ENCODE measurements at regions not wholly inside any gene's neighbourhood (a gene's known extent, or its start where the extent isn't known, plus 50 kb on each side); places are given as distances from the start of the nearest gene placed in this dataset.
"Not testable (repeated sequence)": the region's sequence is repeated elsewhere in the genome, so short reads cannot be mapped to it uniquely, and the experiment has no call there.

DNA sequence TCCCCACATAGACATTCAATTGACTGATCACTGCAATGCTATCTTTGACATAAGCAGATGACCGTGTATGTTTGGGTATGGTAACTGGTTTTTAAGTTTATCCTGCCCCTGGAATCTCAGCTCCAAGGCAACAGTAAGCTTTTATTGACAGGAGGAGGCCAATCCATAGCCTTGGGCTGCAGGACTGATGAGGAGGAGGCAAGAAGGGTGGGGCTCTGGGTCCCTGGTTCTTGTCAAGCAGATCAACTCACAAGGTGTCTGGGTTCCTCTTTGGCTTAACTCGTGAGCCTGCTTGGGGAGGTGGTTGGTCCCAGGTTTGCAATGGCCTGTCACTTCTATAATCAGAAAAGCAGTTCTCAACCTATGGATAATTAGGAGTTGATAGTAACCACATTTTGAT, 113.2 kb upstream of the STX18 start:
- H3K4me3 Mint-ChIP-seq: no peak overlapping the region
- no peak overlapping the region for H3K27ac Mint-ChIP-seq
- no peaks in the 10 kb centered on the region for H3K4me1 Mint-ChIP-seq (ENCODE audit: low read depth)
- DNase-seq (ENCODE audit: low spot score): no peak
- no peaks in the 10 kb centered on the region for H3K9me3 Mint-ChIP-seq
- no peaks in the 10 kb centered on the region for H3K27me3 Mint-ChIP-seq (ENCODE audit: low read depth)
- no peaks in the 10 kb centered on the region for H3K36me3 Mint-ChIP-seq (ENCODE audit: low read depth)

DNA sequence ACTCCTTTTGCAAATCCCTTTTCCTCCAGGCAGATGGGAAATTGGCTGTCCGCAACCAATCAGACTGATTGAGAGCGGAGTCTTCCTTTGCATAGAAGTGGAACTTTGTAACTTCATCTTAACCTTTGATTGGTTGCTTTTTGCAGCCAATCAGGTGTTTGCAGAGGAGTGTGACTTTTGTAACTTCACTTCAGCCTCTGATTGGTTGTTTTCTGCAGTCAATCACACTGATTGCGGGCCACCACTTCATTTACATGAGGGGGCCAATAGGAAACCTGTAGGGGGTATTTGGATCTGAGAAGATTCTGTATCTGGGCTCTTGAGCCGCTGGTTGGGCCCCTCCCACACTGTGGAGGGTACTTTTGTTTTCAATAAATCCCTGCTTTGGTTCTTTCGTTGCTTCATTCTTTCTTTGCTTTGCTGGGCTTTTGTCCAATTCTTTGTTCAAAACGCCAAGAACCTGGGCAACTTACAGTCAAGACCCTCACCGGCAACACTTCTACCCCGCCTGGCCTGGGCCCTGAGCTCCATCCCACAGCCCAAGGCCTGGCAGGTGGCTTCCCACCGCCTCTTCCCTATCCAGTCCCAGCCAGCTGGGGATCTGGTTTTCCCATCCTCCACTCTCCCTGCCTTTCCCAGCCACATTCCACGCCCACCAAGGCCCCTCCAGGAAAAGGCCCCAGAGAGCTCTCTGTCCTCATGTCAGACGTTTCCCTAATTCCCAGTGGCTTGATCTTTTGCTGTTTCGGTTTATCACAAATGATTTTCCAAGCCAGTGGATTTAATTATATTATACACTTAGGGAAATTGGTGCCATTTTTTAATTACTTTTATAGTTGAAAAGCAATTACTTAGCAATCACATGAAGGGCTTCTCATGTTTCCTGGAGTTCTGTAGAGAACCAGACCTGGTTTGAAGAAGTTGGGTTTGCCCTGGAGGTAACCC, 110.2 kb upstream of the STX18 start:
- no peaks in the 10 kb centered on the region for H3K27me3 Mint-ChIP-seq (ENCODE audit: low read depth)
- no peaks in the 10 kb centered on the region for H3K9me3 Mint-ChIP-seq
- no peaks in the 10 kb centered on the region for H3K36me3 Mint-ChIP-seq (ENCODE audit: low read depth)
- DNase-seq (ENCODE audit: low spot score): no peak
- no peak overlapping the region for H3K4me3 Mint-ChIP-seq
- no peak overlapping the region for H3K27ac Mint-ChIP-seq
- H3K4me1 Mint-ChIP-seq (ENCODE audit: low read depth): no peaks in the 10 kb centered on the region

DNA sequence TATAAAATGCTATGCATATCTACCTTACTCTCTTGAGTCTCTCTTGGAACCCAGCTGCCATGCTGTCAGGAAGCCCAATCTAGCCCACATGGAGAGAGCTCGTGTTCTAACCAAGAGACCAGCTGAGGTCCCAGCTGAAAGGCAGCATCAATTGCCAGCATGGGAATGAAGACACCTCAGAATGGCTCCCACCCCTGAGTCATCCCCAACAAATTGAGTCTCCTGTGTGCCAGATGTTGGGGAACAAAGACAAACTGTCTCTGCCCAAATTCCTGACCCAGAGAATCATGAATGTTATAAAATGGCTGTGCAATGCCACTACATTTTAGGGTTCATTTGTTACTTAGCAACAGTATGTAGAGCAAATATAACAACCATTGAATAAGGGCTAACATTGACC, 105.2 kb upstream of the STX18 start:
- H3K27me3 Mint-ChIP-seq (ENCODE audit: low read depth): no peaks in the 10 kb centered on the region
- DNase-seq (ENCODE audit: low spot score): no peak
- no peaks in the 10 kb centered on the region for H3K9me3 Mint-ChIP-seq
- H3K27ac Mint-ChIP-seq: no peak overlapping the region
- H3K36me3 Mint-ChIP-seq (ENCODE audit: low read depth): no peaks in the 10 kb centered on the region
- H3K4me3 Mint-ChIP-seq: no peak overlapping the region
- H3K4me1 Mint-ChIP-seq (ENCODE audit: low read depth): no peaks in the 10 kb centered on the region

DNA sequence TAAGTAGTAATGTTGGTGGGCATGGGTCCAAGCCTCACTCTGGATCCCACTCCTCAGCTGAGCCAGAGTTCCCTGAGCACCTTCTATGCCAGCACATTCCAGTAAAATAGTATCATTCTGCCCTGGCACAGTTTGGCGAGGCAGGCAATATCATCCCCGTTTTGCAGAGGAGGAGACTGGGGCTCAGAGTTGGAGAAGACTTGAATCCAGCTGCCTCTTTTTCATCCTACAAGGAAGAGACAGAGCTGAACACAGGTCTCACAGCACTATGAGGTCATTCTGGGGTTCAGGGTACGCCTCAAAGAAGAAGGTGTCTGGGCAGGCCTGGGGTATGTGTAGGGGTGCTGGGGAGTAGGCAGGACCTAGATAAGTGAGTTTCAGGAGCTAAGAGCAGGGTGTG, 103.9 kb upstream of the STX18 start:
- no peaks in the 10 kb centered on the region for H3K4me1 Mint-ChIP-seq (ENCODE audit: low read depth)
- DNase-seq (ENCODE audit: low spot score): no peak
- H3K9me3 Mint-ChIP-seq: no peaks in the 10 kb centered on the region
- no peak overlapping the region for H3K27ac Mint-ChIP-seq
- H3K36me3 Mint-ChIP-seq (ENCODE audit: low read depth): no peaks in the 10 kb centered on the region
- H3K4me3 Mint-ChIP-seq: no peak overlapping the region
- H3K27me3 Mint-ChIP-seq (ENCODE audit: low read depth): no peaks in the 10 kb centered on the region

DNA sequence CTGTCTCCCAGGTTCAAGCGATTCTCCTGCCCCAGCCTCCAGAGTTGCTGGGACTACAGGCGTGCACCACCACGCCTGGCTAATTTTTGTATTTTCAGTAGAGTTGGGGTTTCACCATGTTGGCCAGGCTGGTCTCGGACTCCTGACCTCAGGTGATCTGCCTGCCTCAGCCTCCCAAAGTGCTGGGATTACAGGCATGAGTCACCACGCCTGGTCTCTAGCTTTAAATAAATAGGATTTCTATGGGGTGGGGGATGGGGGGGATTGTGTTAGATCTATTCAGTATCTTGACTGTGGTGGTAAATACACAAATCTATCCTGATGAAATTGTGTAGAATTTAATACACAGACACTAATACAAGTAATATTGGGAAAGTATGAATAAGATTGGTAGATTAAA, 102.4 kb upstream of the STX18 start:
- not testable (repeated sequence) for H3K36me3 Mint-ChIP-seq (ENCODE audit: low read depth); H3K4me1 Mint-ChIP-seq (ENCODE audit: low read depth); H3K27me3 Mint-ChIP-seq (ENCODE audit: low read depth); H3K4me3 Mint-ChIP-seq; H3K27ac Mint-ChIP-seq; H3K9me3 Mint-ChIP-seq; DNase-seq (ENCODE audit: low spot score)

DNA sequence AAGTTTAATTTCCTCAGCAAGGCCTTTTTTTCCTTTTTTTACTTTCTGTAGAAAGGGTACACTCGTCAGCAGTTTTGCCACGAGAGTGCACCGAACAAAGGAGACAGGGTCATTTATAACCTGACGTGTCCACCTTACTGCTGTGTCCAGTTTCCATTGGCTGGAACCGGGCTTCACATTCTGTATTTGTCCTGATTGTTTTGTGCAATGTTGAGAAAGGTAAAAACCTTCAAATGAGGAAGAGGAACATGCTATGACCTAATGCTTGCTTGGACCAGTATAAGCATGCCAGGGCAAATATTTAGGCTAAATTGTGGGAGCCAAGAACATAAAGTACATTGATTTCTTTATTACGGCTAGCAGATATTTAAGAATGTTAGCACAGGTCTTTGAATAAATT, 101.9 kb upstream of the STX18 start:
- H3K36me3 Mint-ChIP-seq (ENCODE audit: low read depth); H3K27ac Mint-ChIP-seq; H3K27me3 Mint-ChIP-seq (ENCODE audit: low read depth); DNase-seq (ENCODE audit: low spot score); H3K4me1 Mint-ChIP-seq (ENCODE audit: low read depth); H3K4me3 Mint-ChIP-seq; H3K9me3 Mint-ChIP-seq: not testable (repeated sequence)

DNA sequence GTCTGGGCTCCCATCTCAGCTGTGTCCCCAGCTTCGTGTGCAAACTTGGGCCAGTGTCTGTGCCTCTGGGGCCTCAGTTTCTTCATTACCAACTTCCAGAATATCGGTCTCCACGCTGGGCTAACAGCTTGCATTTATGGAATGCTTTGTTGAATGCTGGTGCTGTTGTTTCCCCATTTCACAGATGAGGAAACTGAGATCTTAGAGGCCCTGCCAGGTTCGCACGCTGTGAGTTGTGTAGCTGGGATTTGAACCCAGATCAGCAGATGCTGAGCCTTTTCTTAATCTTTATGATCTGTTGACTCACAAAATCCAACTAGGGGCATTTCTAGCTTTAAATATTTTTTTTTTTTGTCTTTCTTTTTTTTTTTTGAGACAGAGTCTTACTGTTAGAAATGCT, 101.5 kb upstream of the STX18 start:
- no peak overlapping the region for H3K4me3 Mint-ChIP-seq
- DNase-seq (ENCODE audit: low spot score): no peak
- H3K36me3 Mint-ChIP-seq (ENCODE audit: low read depth): no peaks in the 10 kb centered on the region
- no peak overlapping the region for H3K27ac Mint-ChIP-seq
- H3K4me1 Mint-ChIP-seq (ENCODE audit: low read depth): no peaks in the 10 kb centered on the region
- H3K27me3 Mint-ChIP-seq (ENCODE audit: low read depth): no peaks in the 10 kb centered on the region
- H3K9me3 Mint-ChIP-seq: no peaks in the 10 kb centered on the region

DNA sequence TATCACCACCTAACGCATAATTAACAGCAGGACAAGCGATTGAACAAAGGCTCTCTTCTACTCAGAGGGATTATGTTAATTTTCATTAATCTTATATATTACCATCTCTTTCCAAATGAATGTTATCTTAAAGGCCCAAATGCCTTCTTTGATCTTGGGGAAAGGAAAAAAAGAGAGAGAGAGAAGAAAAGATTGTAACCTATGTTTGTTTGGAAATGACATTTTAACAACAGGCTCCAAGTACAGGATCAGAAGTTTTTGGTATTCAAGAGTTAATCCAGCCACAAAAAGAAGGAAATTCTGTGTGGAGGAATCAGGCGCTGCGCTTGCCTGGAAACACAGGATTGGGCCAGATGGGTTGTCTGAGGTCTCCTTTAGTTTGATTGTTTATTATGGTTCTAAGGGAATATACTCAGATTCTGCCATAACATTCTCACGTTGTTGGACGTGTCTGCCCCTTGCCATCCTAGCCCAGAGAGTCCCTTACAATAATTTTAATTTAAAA, 100.7 kb upstream of the STX18 start:
- Mint-ChIP-seq H3K9me3 (no peaks in the 10 kb centered on the region), H3K4me3 (no peak overlapping the region), H3K27ac (no peak overlapping the region), H3K4me1 (ENCODE audit: low read depth) (no peaks in the 10 kb centered on the region), H3K36me3 (ENCODE audit: low read depth) (no peaks in the 10 kb centered on the region), H3K27me3 (ENCODE audit: low read depth) (no peaks in the 10 kb centered on the region)
- no peak for DNase-seq (ENCODE audit: low spot score)

DNA sequence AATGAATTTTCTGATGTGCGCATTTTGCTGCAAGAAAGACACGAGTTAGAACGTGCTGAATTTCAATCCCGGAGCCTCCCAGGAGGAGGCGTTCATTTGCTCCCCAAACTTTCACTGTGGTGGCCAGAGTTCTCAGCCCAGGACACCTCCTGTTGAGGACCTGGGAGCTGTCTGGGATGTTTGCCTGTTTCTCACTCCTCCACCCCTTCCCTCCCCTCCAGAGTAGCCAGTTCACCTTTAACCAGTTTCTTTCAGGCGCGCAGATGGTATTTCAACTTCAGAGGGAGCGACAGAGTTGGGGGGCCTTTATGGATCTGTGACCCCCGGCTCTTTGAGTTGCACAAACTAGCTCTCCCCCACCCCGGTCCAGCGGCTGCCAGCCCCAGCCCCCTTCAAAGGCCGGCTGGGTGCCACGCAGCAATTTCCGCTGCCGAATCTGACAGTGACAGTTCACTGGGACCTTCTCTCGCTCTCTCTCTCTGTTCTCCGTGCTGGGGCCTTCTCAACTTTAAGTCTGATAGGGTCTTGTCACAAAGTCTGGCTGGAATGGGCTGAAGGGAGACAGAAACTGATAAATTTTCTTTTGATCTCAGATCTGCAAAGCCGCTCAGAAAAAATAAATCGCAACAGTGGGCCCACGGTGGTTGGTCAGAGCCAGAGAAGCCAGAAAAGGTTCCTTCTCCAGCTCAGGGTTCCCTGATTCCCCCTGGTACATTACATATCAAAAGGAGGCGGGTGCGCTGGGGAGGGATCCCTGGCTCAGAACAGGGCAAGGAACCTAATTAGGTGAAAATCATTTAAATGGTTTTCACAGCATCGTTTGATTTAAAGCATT, 100.0 kb upstream of the STX18 start:
- no peak overlapping the region for H3K4me3 Mint-ChIP-seq
- no peak for DNase-seq (ENCODE audit: low spot score)
- no peaks in the 10 kb centered on the region for H3K4me1 Mint-ChIP-seq (ENCODE audit: low read depth)
- H3K36me3 Mint-ChIP-seq (ENCODE audit: low read depth): no peaks in the 10 kb centered on the region
- no peak overlapping the region for H3K27ac Mint-ChIP-seq
- no peaks in the 10 kb centered on the region for H3K9me3 Mint-ChIP-seq
- no peaks in the 10 kb centered on the region for H3K27me3 Mint-ChIP-seq (ENCODE audit: low read depth)

DNA sequence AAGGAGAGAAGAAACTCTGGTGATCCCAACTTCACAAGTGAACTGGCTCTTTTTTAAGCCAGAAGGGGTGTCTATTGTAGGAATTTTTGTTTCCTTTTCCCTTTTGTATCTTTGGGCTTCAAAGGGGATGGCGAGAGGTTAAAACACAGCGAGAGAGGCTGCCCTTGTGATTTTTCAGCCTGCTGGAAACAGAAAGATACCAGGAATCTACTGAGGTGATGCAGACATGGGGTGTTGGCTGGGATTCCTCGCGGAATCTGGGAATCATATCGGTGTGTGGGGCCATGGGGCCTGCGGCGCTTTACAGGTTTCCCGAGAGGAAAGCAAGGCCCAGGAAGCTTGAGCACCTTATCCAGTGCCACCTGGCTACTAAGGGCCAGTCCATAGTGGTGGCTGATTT, 99.4 kb upstream of the STX18 start:
- DNase-seq (ENCODE audit: low spot score): no peak
- no peak overlapping the region for H3K4me3 Mint-ChIP-seq
- no peaks in the 10 kb centered on the region for H3K9me3 Mint-ChIP-seq
- no peaks in the 10 kb centered on the region for H3K36me3 Mint-ChIP-seq (ENCODE audit: low read depth)
- no peaks in the 10 kb centered on the region for H3K27me3 Mint-ChIP-seq (ENCODE audit: low read depth)
- no peak overlapping the region for H3K27ac Mint-ChIP-seq
- H3K4me1 Mint-ChIP-seq (ENCODE audit: low read depth): no peaks in the 10 kb centered on the region

DNA sequence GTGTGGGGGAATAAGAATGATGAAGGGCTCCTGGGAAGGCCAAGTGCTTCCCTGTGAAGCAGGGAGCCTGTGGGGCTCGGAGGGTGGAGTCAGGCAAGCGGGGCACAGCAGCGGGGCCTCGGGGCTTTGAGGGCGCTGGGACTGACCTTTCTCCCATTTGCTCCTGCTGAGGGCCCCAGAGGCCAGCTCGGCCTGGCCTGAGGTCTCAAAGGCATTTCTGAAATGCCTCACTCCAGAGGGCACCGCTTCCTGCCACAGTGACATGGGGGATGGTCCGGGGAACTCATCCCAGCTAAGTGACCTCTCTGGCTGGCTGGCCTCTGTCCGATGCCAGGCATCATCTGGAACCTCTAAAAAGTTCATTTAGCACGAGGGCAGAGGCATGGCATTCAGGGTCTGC, 98.8 kb upstream of the STX18 start:
- no peak for DNase-seq (ENCODE audit: low spot score)

DNA sequence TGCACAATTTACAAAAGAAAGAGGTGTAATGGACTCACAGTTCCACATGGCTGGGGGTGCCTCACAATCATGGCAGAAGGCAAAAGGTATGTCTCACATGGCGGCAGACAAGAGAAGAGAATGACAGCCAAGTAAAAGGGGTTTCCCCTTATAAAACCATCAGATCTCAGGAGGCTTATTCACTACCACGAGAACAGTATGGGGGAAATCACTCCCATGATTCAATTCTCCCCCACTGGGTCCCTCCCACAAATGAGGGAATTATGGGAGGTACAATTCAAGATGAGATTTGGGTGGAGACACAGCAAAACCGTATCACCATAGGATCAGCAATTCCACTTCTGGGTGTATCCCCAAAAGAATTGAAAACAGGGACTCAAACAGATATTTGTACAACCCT, 97.5 kb upstream of the STX18 start:
- H3K27me3 Mint-ChIP-seq (ENCODE audit: low read depth): no peaks in the 10 kb centered on the region
- no peak overlapping the region for H3K27ac Mint-ChIP-seq
- no peaks in the 10 kb centered on the region for H3K9me3 Mint-ChIP-seq

More for the DNA sequence above, 98.8 kb upstream of the STX18 start:
- no peaks in the 10 kb centered on the region for H3K4me1 Mint-ChIP-seq (ENCODE audit: low read depth)
- H3K27me3 Mint-ChIP-seq (ENCODE audit: low read depth): no peaks in the 10 kb centered on the region
- no peaks in the 10 kb centered on the region for H3K9me3 Mint-ChIP-seq
- no peaks in the 10 kb centered on the region for H3K36me3 Mint-ChIP-seq (ENCODE audit: low read depth)
- H3K4me3 Mint-ChIP-seq: no peak overlapping the region
- no peak overlapping the region for H3K27ac Mint-ChIP-seq

DNA sequence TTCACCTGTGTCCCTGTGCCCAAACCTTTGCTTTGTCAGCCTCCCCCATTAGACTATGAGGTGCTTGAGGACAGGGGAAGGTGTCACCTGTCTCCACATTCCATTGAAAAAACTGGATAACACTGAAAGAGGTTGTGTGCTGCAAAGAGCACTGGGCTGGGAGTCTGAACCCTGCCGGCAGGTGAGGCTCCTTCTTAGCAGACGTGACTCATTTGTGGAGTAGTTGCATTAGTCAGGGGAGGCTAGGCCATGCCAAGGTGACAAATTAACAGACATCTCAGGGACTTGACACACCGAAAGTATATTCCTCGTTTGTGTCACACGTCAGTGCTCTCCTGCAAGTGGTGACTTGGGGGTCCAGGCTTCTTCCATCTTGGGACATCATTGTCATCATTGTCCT, 95.9 kb upstream of the STX18 start:
- H3K9me3 Mint-ChIP-seq: no peaks in the 10 kb centered on the region
- no peak for DNase-seq (ENCODE audit: low spot score)
- no peaks in the 10 kb centered on the region for H3K27me3 Mint-ChIP-seq (ENCODE audit: low read depth)
- H3K36me3 Mint-ChIP-seq (ENCODE audit: low read depth): no peaks in the 10 kb centered on the region
- no peak overlapping the region for H3K27ac Mint-ChIP-seq
- H3K4me1 Mint-ChIP-seq (ENCODE audit: low read depth): no peaks in the 10 kb centered on the region
- H3K4me3 Mint-ChIP-seq: no peak overlapping the region

More for the DNA sequence above, 97.5 kb upstream of the STX18 start:
- Mint-ChIP-seq H3K36me3 (ENCODE audit: low read depth) (no peaks in the 10 kb centered on the region), H3K4me3 (no peak overlapping the region), H3K4me1 (ENCODE audit: low read depth) (no peaks in the 10 kb centered on the region)
- no peak for DNase-seq (ENCODE audit: low spot score)

DNA sequence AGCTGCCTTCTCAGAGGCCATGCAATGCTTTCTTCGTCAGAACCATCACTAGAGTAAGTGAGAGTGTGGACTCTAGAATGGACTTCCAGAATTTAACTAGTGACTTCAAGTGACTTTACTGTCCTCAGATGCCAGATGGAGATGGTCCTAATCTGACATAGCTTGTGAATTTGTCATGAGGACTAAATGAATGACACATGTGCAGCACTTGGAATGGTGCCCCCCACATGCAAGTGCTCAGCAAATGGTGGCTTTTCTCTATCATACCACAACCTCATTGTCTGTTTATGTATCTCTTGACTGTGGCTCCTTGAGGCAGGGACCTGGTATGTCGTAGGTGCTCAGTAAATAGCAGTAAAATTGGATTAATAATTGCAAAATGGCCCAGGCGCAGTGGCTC, 91.6 kb upstream of the STX18 start:
- Mint-ChIP-seq H3K4me1 (ENCODE audit: low read depth) (peaks cover 4% of the 10 kb centered on the region), H3K9me3 (peaks cover 5% of the 10 kb centered on the region), H3K36me3 (ENCODE audit: low read depth) (peaks cover 2% of the 10 kb centered on the region), H3K27me3 (ENCODE audit: low read depth) (no peaks in the 10 kb centered on the region), H3K4me3 (no peak overlapping the region), H3K27ac (no peak overlapping the region)
- no peak for DNase-seq (ENCODE audit: low spot score)

Data from T-helper 2 cell treated with Interferon-gamma antibody and Interleukin-4, amounts not matched to agents 5 μg/mL and 100 μg/mL, for 36 hours (primary cell).